ENCODE measurements at regions not wholly inside any gene's neighbourhood (a gene's known extent, or its start where the extent isn't known, plus 50 kb on each side); places are given as distances from the start of the nearest gene placed in this dataset.

DNA sequence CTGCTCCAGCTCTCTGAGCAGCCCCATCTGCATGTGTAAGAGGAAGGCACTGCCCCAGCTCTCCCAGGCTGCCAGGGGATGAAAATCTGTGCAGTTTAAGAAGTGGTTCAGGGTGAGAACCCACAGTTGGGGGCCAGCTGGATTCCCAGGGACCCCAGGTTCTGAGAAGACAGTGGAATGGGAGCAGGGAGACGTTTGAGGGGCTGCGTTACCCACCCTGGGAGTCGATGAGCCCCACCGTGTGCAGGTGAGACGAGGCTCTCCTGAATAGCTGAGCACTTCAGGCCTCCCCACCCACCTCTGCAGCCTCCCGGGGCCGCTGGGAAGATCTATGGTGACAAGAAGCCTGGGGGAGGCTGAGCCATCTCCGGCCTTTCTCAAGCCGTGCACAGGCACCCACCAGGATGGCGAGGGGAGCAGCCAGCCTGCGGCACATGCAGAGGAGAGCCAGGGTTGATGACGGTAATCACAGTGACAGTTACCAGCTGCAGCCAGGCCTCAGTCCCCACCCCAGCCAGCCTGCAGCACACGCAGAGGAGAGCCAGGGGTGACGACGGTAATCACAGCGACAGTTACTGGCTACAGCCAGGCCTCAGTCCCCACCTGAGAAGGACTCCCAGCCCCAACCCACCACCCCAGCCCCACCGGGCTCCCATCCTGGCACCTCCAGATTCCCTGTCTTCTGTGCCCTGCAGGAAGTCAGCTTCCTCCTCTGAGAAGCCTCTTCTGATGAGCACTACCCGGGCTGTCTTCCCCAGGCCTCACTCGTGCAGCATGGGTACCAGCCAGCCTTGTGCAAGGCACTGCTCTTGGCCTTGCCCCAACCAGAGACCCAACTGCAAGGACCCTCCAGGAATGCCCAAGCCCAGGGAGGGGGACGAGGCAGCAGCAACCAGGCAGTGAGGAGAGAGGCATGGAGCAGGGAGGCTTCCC, 150.8 kb upstream of the PPP1R26 start:
- DNase-seq: no peak

GRCh38 chr9:135329571-135330306, 149.8 kb upstream of the PPP1R26 start:
- no peak for DNase-seq

GRCh38 chr9:135330307-135330631, 149.3 kb upstream of the PPP1R26 start:
- DNase-seq: no peak

- DNase-seq: no peak
These were observed 148.6 kb upstream of the PPP1R26 start for GRCh38 chr9:135330685-135331590.

DNA sequence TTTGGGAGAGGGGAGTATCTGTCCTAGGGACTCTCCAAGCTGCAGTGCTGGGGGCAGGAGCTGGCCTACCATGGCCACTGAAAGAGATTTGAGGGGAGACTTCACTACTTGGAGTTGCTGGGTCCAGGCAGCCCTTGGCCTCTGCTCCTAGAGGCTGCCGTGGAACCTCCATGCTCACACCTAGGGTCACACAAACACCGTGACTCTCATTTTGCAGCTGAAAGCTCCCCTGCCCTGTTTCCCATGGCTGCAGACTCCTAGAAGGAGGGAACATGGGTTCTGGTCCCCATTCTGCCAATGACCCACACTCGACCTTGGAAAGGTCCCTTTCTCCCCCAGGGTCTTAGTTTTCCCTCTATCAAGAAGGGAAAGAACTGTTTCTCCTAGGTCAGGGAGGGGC, 147.1 kb upstream of the PPP1R26 start:
- DNase-seq: no peak

DNA sequence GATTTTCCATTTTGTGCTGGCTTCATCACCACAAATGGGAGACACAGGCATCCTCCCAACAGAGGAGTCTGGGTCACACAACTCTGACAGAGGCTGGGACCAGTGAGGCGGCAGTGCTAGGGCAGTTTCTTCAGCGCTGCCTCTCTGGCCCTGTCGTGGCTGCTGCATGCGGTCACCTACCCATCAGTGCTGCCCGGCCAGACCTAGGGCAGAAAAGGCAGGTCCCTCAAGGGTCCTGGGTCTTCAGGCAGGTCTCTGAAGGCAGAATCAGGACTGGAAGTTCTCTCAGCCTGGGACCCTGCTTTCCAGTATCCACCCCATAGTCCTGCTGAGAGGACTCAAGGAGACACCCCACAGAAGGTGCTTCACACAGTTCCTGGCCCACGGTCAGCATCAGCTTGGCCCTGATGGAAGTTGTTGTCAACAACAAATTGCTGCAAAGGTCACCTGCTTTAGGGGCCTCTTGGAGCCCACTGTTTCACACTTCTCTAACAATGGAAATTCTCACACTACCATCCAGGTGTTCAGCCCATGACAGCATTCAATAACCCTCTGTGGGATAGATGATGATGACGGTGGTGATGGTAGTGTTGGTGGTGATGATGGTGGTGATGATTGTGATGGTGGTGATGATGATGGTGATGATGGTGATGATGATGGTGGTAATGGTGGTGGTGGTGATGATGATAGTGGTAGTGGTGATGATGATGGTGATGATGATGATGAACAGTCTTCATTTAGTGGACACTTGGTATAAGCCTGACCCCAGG, 146.4 kb upstream of the PPP1R26 start:
- no peak for DNase-seq

- no peak for DNase-seq
These were observed 144.6 kb upstream of the PPP1R26 start for GRCh38 chr9:135334953-135335460.

- no peak for DNase-seq
These were observed 143.8 kb upstream of the PPP1R26 start for GRCh38 chr9:135335691-135336181.

DNA sequence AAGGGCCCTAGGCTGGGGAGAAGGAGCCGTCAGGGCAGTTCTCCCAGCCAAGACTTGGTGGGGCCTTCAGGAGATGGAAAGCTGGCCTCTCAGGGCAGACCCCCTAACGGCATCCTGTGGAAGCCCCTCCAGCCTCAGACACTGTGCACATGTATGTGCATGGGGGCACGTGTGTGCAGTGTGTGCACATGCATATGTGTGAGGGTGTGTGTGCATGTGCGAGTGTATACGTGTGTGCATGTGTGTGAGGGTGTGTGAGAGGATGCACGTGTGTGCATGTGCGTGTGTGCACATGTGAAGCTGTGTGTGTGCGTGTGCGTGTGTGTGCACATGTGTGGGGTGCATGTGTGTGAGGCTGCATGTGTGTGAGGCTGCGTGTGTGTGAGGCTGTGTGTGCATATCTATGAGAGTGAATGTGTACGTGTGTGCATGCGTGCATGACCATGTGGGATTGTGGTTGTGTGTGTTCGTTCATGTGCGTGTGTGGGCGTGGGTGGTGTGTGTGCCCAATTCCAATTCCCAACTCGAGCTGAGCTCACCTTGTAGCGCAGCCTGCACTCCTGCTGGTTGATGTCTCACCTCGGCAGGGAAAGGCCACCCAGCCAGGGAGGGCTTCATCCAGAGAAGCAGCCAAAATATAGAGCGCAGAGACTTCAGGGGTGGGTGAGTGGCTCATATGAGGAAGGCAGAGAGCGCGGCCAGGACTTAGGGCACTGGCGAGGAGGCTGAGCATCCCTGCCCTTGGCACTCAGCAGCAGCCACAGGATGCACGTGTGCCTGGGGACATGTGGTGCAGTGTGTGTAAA, 142.7 kb upstream of the PPP1R26 start:
- no peak for DNase-seq

DNA sequence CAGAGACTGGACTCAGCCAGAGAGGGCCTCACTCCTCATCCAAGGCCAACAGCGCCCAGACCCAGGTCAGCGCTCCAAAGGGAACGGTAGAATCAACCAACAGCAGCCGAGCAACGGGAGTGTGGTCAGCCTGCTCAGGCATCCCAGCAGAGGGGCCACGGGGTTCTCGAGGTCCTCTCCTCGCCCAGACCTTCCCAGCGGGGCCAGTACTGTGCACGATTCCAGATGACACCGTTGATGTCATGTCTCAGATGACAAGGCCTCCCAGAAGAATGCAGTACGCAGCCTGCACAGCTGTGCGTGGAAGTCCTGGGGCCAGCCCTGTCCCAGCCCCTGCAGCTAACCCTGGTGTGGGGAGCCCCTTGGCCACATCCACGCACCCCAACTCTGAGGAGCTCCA, 141.0 kb upstream of the PPP1R26 start:
- DNase-seq: no peak

DNA sequence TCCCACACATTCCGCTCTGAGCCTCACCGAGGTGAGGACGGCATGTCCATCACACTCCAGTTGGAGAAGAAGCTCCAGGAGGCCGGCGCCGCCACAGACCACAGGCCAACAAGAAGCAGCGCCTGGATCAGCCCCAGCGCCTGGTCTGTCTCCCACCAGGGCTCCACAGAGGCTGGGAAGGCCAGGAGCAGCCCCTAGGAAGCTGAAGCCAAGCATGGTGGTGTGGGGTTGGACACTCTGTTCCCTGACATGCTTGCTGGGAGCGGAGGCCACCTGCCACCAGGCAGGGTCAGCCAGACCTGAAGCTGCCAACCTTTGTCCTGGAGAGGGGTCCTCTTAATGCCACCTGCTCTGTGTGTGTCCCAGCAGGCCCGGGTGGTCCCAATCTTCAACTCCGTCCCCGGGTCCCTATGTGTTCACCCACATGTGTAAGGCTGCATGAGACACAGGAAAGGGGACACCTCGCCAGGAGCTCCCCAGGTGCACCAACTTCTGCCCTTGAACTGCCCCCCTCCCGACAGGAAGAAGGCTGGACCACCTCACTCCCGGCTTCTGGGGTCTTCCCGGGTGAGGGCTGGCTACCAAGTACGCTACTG, 140.1 kb upstream of the PPP1R26 start:
- DNase-seq: no peak

DNA sequence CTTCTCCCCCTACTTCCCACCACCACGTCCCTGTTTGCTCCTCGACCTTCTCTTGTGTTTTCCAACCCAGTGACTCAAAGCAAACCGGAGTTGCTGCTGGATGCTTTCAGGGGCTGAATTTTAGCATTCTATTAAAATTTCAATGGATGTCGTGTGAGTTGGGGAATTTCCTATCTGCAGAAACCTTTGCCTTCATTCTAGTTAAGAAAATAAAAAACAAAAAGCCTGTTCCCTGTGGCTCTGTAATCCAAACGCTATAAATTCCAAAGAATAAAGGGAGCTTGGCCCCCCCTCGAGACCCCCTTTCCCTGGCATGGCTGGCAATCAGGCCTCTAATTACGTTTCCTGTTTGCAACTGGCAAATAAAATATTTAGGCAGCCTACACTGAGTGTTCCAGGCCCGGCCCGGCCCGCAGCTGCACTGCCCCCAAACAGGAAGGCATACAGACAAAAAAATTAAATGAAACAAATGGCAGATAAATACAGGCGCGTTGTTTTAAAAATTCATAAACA, 139.4 kb upstream of the PPP1R26 start:
- no peak for DNase-seq

DNA sequence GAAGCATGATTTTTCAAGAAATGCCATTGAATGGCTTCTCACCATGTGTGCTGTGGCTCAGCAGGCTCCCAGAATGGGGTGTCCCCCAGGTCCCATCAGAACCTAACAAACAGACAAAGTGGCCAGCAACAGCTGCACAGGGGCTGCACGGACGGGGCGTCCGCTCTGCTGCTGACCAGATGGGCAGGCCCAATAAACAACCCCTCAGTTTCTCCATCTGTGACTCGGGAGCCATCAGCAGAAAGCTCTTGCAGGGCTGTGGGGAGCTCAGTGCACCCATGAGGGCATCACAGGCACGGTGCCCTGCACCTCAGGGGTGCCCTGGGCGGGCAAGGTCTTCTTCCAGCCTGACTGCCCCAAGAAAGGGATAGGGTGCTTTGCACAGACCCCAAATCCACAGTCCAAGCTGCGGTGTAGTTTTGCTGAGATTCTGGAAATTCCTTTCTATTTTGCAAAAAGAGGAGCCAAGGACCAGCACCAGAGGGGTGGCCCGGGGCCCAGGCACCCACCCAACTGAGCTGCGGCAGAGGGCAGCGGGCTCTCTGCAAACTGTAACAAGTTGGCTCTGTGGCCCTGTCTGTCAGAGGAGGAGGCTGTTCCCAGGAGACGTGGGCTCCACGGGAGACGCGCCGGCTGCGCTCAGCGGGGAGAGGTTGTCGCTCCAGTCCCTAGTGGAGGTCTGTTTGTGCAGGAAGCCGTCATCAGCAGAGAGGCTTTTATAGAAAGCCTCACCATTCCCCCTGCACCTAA, 138.7 kb upstream of the PPP1R26 start:
- DNase-seq: no peak

GRCh38 chr9:135341612-135342169, 137.9 kb upstream of the PPP1R26 start:
- no peak for DNase-seq

DNA sequence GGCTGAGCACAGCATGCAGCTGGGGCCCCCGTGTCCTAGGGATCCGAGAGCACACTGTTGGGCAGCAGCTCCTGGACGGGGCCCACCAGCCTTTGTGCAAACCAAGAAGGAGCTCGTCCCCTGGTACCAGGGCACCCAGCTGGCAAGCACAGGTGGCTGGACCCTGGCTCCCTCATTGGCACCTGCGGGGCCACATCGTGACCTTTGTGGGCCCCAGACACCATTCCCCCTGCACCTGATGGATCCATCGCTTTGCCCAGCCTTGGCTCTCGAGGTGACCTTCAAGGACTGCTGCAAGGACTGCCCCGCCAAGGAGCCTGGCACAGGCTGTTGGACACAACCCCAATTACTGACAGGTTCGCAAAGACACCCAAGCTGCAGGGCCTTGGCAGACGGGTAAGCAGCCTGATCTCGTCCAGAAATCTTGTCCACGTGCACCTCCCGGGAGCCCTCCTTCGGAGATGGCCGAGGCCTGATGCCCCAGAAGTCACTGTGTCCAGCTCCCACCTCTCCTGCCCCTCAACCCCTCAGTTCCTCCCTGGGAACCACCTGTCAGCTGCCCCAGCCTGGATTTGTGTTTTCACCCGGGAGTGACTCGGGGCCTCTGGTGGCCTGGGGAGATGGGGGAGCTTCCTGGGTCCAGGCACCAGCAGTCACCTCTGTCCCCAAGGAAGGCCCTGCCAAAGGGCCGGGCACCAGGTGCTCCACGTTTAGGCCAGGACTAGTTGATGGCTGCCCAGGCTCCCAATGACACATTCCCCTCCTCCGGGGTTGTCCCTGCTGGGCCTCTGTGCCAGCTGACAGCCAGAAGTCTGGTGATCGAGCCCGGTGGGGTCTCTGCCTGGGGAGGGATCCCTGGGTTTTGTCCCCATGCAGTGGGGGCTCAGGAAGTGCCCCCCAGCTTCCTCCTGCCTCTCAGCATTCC, 137.1 kb upstream of the PPP1R26 start:
- DNase-seq: no peak

GRCh38 chr9:135343136-135343535, 136.4 kb upstream of the PPP1R26 start:
- no peak for DNase-seq

GRCh38 chr9:135343837-135344522, 135.6 kb upstream of the PPP1R26 start:
- no peak for DNase-seq

DNA sequence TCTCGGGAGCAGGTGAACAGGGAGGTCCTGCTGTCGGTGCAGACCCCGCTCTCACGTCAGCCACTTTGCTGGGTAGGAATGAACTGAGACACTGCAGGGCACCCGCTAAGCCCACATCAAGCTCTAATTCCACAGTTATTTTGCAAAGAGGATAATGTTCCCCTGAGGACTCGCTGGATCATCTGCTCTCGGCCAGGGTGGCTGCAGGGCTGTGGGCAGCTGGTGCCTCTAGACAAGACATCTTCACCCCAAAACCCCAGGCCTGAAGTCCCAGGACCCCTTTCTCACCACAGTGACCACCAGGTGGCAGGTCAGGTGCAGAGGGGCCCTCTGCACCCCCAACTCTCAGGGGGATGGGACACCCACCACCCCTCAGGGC, 135.1 kb upstream of the PPP1R26 start:
- no peak for DNase-seq
